T-helper 1 cell treated with Interleukin-12 subunit alpha and Interleukin-12 subunit beta and Interleukin-4 antibody, amounts not matched to agents 30 μg/mL and 1 μg/mL, for 36 hours (primary cell): ENCODE measurements at regions not wholly inside any gene's neighbourhood (a gene's known extent, or its start where the extent isn't known, plus 50 kb on each side); places are given as distances from the start of the nearest gene placed in this dataset.

Experiments used
- H3K27ac Mint-ChIP-seq: one replicate; pipeline ENCODE4 v1.8.0; 2021; ENCODE audit warnings: mild to moderate bottlenecking, mixed read lengths
- H3K27me3 Mint-ChIP-seq: one replicate; pipeline ENCODE4 v1.8.0; 2021; ENCODE audit warnings: low read depth, mixed read lengths
- H3K36me3 Mint-ChIP-seq: one replicate; pipeline ENCODE4 v1.8.0; 2021; ENCODE audit warnings: low read depth, mixed read lengths
- H3K4me1 Mint-ChIP-seq: one replicate; pipeline ENCODE4 v1.8.0; 2021; ENCODE audit warnings: low read depth, mixed read lengths
- H3K4me3 Mint-ChIP-seq: one replicate; pipeline ENCODE4 v1.8.0; 2021; ENCODE audit warnings: mild to moderate bottlenecking, moderate library complexity, mixed read lengths
- H3K9me3 Mint-ChIP-seq: one replicate; pipeline ENCODE4 v1.8.0; 2021; ENCODE audit warnings: mixed read lengths

GRCh38 chr10:78312197-78313047 lies 278.8 kb downstream of the RPS24 start:
- Mint-ChIP-seq H3K27me3 (peaks cover 16% of the 10 kb centered on the region), H3K4me3 (no peak overlapping the region), H3K36me3 (no peaks in the 10 kb centered on the region), H3K4me1 (no peaks in the 10 kb centered on the region), H3K9me3 (no peaks in the 10 kb centered on the region), H3K27ac (no peak overlapping the region)

DNA sequence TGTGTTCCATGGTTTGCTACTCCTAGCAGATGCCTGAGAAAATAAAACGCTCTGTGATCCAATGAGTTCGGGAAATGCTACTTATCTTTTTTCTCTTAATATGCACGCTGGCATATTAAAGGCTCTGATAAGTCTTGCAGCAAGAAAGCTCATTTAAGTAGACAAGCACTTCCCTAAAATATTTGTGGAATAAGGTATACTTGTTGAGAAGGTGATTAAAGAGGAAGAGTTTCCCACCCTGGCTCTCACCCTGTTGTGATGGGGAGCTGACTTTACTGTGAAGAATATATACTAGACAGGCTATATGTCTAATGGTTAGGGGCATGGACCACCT lies 279.4 kb downstream of the RPS24 start:
- Mint-ChIP-seq H3K9me3 (no peaks in the 10 kb centered on the region), H3K27me3 (peaks cover 16% of the 10 kb centered on the region), H3K36me3 (no peaks in the 10 kb centered on the region), H3K27ac (no peak overlapping the region), H3K4me3 (no peak overlapping the region), H3K4me1 (no peaks in the 10 kb centered on the region)

DNA sequence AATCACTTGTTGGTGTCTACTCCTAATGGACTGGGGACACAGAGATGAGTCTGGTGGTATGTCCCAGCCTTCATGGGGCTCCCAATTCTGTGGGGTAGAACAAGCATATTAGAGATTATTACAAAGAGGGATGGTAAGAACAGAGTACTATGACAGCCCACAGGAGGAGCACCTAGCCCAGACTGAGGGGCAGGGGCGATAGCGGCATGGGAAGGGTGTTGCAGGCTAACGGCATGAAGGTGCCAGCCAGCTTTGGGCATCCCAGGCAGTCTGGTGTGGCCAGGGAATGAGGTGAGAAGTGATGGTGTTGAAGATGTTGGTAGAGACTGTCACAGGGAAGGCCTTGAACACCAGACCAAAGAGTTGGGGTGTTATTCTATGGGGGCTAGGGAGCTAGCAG lies 280.0 kb downstream of the RPS24 start:
- Mint-ChIP-seq H3K36me3 (no peaks in the 10 kb centered on the region), H3K27me3 (peaks cover 16% of the 10 kb centered on the region), H3K27ac (no peak overlapping the region), H3K4me1 (no peaks in the 10 kb centered on the region), H3K9me3 (no peaks in the 10 kb centered on the region), H3K4me3 (no peak overlapping the region)

DNA sequence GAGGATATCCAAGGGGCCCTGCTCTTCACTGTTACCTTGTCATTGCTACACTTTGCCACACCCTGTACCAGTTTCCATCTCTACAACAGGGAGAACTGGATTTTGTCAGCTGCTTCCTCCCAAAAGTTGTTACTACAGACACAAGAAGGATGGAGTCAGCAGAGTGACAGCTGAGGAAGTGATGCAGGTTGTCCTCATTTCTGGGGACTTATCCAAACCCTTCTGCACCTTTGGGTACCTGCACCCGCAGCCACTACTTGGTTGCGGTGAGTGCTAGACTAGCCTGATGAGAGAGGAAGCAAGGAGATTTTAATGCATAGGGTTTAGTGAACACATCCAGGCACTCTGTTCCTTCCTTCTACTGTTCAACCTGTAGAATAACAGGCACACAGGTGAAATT lies 281.0 kb downstream of the RPS24 start:
- no peak overlapping the region for H3K27ac Mint-ChIP-seq
- H3K9me3 Mint-ChIP-seq: no peaks in the 10 kb centered on the region
- no peak overlapping the region for H3K4me3 Mint-ChIP-seq
- H3K36me3 Mint-ChIP-seq: no peaks in the 10 kb centered on the region
- H3K27me3 Mint-ChIP-seq: peaks cover 8% of the 10 kb centered on the region
- H3K4me1 Mint-ChIP-seq: no peaks in the 10 kb centered on the region

GRCh38 chr10:78316451-78316931 lies 282.8 kb downstream of the RPS24 start:
- no peak overlapping the region for H3K27ac Mint-ChIP-seq
- no peaks in the 10 kb centered on the region for H3K36me3 Mint-ChIP-seq
- no peak overlapping the region for H3K4me3 Mint-ChIP-seq
- H3K27me3 Mint-ChIP-seq: peaks cover 8% of the 10 kb centered on the region
- no peaks in the 10 kb centered on the region for H3K9me3 Mint-ChIP-seq
- H3K4me1 Mint-ChIP-seq: peaks cover 7% of the 10 kb centered on the region

DNA sequence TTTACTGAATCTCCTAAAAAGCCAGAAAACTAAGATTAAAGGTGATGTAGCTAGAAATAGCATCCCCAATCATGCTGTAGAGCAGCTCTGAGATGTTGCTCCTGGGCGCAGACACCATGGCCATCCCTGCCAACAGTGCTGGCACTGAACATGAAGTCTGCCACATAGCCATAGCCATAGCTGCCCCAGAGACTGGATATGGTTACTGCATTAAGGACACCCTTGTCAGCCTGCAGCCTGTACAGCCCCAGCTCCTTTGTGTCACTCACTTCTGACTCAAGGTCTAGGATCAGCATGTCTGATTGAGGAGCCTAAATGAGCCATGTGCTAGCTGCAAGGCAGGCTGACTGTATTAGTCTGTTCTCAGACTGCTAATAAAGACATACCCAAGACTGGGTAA lies 284.6 kb downstream of the RPS24 start:
- Mint-ChIP-seq H3K4me1 (peaks cover 10% of the 10 kb centered on the region), H3K27me3 (peaks cover 3% of the 10 kb centered on the region), H3K4me3 (no peak overlapping the region), H3K27ac (no peak overlapping the region), H3K36me3 (no peaks in the 10 kb centered on the region), H3K9me3 (peaks cover 3% of the 10 kb centered on the region)

- Mint-ChIP-seq H3K36me3 (no peaks in the 10 kb centered on the region), H3K27me3 (peaks cover 4% of the 10 kb centered on the region), H3K4me1 (peaks cover 11% of the 10 kb centered on the region), H3K9me3 (peaks cover 8% of the 10 kb centered on the region), H3K4me3 (no peak overlapping the region), H3K27ac (no peak overlapping the region)
These were observed 285.7 kb downstream of the RPS24 start for GRCh38 chr10:78319371-78319770.

DNA sequence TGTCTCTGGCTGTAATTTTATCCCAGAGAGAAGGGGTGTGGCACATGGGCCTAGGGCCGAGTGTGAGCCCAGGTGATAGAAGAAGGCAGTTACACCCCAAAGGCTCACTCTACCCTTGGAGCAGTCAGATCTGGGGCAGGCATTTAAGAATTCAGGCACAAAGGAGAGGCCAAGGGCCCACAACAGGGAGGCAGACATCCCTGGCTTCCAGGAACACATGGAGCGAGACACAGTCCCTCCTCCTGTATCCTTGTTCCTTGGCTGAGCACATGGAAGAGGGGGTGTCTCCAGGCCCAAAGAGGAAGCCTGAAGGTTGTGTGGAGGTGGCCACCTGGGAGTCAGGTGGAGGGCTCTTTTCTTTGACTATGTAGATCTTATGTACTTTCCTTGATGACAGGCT lies 286.2 kb downstream of the RPS24 start:
- Mint-ChIP-seq H3K9me3 (peaks cover 12% of the 10 kb centered on the region), H3K36me3 (no peaks in the 10 kb centered on the region), H3K27ac (peak overlapping the region; percentile 67), H3K4me3 (no peak overlapping the region), H3K27me3 (peaks cover 4% of the 10 kb centered on the region), H3K4me1 (peaks cover 11% of the 10 kb centered on the region)

- Mint-ChIP-seq H3K4me1 (peaks cover 11% of the 10 kb centered on the region), H3K4me3 (peak overlapping the region; percentile 18), H3K27me3 (peaks cover 8% of the 10 kb centered on the region), H3K36me3 (no peaks in the 10 kb centered on the region), H3K9me3 (peaks cover 17% of the 10 kb centered on the region), H3K27ac (peak overlapping the region; percentile 67)
These were observed 286.8 kb downstream of the RPS24 start for GRCh38 chr10:78320506-78320905.

- Mint-ChIP-seq H3K9me3 (peaks cover 22% of the 10 kb centered on the region), H3K36me3 (no peaks in the 10 kb centered on the region), H3K27me3 (peaks cover 12% of the 10 kb centered on the region), H3K4me1 (peaks cover 11% of the 10 kb centered on the region), H3K4me3 (no peak overlapping the region), H3K27ac (no peak overlapping the region)
These were observed 287.3 kb downstream of the RPS24 start for GRCh38 chr10:78321000-78321399.

- Mint-ChIP-seq H3K36me3 (peaks cover 3% of the 10 kb centered on the region), H3K4me1 (peaks cover 11% of the 10 kb centered on the region), H3K27me3 (peaks cover 17% of the 10 kb centered on the region), H3K27ac (no peak overlapping the region), H3K4me3 (no peak overlapping the region), H3K9me3 (peaks cover 27% of the 10 kb centered on the region)
These were observed 287.8 kb downstream of the RPS24 start for GRCh38 chr10:78321500-78321899.

DNA sequence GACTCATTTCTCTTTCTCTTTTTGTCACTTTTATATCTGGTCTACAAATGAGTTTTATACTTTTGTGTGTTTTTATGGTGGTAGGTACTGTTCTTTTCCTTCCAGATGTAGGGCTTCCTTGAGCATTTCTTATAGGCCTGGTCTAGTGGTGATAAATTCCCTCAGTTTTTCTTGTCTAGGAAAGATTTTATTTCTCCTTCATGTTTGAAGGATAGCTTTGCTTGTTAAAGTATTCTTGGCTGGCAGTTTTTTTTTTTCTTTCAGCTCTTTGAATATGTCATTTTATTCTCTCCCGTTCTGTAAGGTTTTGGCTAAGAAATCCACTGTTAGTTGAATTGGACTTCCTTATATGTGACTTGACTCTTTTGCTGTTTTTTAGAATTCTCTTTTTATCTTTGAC lies 292.7 kb downstream of the RPS24 start:
- Mint-ChIP-seq H3K27me3 (peaks cover 20% of the 10 kb centered on the region), H3K36me3 (peaks cover 3% of the 10 kb centered on the region), H3K4me1 (peaks cover 5% of the 10 kb centered on the region), H3K4me3 (no peak overlapping the region), H3K27ac (no peak overlapping the region), H3K9me3 (peaks cover 42% of the 10 kb centered on the region)

DNA sequence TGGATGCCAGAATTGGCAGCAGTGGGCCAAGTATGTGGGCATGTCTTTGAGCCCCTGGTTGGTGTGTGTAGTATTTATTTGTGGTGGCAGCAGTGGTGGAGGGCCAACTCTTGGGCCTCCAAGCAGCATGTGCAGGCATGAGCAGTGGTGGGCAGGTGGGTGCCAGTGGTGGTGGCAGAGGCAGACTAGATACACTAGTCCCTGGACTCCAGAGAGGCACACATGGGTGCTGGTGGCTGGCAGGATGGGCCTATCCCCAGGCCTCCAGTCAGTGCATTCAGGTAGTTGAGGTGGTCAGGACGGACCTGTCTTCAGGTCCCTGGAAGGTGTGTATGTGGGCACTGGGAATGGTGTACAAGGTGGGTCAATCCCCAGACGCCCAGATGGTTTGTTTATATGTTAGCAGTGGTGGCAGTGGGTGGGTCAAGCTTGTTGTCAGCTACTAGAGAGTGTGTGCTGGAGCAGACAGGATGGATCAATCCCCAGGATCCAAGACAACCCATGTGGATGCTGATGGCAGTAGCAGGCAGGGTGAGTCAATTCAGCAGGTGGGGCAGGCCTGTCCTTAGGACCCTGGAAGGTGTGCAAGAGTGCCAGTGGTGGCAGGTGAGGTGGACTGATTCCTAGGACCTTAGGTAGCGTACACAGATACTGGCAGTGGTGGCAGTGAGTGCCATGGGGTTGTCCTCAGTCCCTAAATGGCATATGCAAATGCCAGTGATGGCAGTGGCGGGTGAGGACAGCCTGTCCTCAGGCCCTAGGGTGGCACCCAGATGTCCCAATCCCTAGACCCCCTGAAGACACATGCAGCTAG lies 294.3 kb downstream of the RPS24 start:
- Mint-ChIP-seq H3K9me3 (peaks cover 42% of the 10 kb centered on the region), H3K27me3 (peaks cover 20% of the 10 kb centered on the region), H3K27ac (no peak overlapping the region), H3K4me1 (peaks cover 5% of the 10 kb centered on the region), H3K4me3 (no peak overlapping the region), H3K36me3 (peaks cover 3% of the 10 kb centered on the region)

- Mint-ChIP-seq H3K4me1 (peaks cover 2% of the 10 kb centered on the region), H3K9me3 (peaks cover 38% of the 10 kb centered on the region), H3K36me3 (peaks cover 3% of the 10 kb centered on the region), H3K27me3 (peaks cover 16% of the 10 kb centered on the region), H3K27ac (no peak overlapping the region), H3K4me3 (no peak overlapping the region)
These were observed 295.1 kb downstream of the RPS24 start for GRCh38 chr10:78328592-78329404.
